ENCODE measurements at regions not wholly inside any gene's neighbourhood (a gene's known extent, or its start where the extent isn't known, plus 50 kb on each side); places are given as distances from the start of the nearest gene placed in this dataset.
"Not testable (repeated sequence)": the region's sequence is repeated elsewhere in the genome, so short reads cannot be mapped to it uniquely, and the experiment has no call there.

DNA sequence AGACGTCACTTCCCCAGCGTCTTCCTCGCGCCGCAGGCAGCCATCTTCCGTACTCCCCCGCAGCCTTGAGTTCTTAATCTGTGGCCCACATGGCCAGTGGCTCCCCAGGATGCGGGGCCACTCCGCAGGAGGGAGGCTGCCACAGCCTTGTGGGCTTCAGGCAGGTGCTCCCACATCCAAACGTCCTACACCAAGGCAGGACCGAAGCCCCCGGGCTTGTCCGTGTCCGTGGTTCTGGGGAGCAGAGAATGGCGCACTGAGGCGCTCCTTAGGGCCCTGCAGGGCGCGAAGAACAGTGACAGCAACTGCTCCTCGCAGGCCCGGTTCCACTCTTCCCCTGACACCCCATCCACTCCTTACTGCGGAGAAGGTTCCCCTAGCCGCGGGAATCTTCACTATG, 755.8 kb downstream of the PRIM2 start:
- ChIA-PET CTCF (no interaction called here), POLR2A (no interaction called here)
- no peak for DNase-seq (ENCODE audit: extremely low spot score)
- no peak for TF ChIP-seq TARDBP (IDR thresholded peaks at IDR 0.05)
- TF ChIP-seq NFRKB (IDR thresholded peaks at IDR 0.05) = no peak
- no peak for TF ChIP-seq FOXA1 (IDR thresholded peaks at IDR 0.05)
- no peak for TF ChIP-seq BHLHE40 (IDR thresholded peaks at IDR 0.05; ENCODE audit: borderline replicate concordance)
- no peak for TF ChIP-seq SUZ12 (IDR thresholded peaks at IDR 0.05)
- TF ChIP-seq ZNF384 (IDR thresholded peaks at IDR 0.05) = no peak
- no peak for TF ChIP-seq LEF1 (IDR thresholded peaks at IDR 0.05; ENCODE audit: borderline replicate concordance)
- TF ChIP-seq PKNOX1 (IDR thresholded peaks at IDR 0.05) = no peak
- no peak for TF ChIP-seq HDGF (IDR thresholded peaks at IDR 0.05; ENCODE audit: borderline replicate concordance)
- no peak for TF ChIP-seq FOXK2 (IDR thresholded peaks at IDR 0.05)
- no peak for TF ChIP-seq L3MBTL2 (conservative IDR thresholded peaks at IDR 0.05)
- no peak for TF ChIP-seq ARNT (IDR thresholded peaks at IDR 0.05)
- TF ChIP-seq CTBP1 (IDR thresholded peaks at IDR 0.05; ENCODE audit: borderline replicate concordance) = no peak

GRCh38 chr6:58090067-58090466, 772.6 kb downstream of the PRIM2 start:
- POLR2A ChIA-PET; DNase-seq (ENCODE audit: extremely low spot score); CTCF ChIA-PET: not testable (repeated sequence)

- CTCF ChIA-PET = not testable (repeated sequence)
These were observed 779.8 kb downstream of the PRIM2 start for GRCh38 chr6:58097251-58097650.

GRCh38 chr6:58113960-58114359, 796.5 kb downstream of the PRIM2 start:
- TF ChIP-seq BHLHE40 (IDR thresholded peaks at IDR 0.05; ENCODE audit: borderline replicate concordance) (no peak), ZNF384 (IDR thresholded peaks at IDR 0.05) (no peak), ELF4 (IDR thresholded peaks at IDR 0.05) (no peak), PKNOX1 (IDR thresholded peaks at IDR 0.05) (peak; percentile 80), ARNT (IDR thresholded peaks at IDR 0.05) (peak; percentile 82), L3MBTL2 (conservative IDR thresholded peaks at IDR 0.05) (no peak)
- POLR2A ChIA-PET = no interaction called here
- CTCF ChIA-PET = no interaction called here
- DNase-seq (ENCODE audit: extremely low spot score) = peak; percentile 10

More at GRCh38 chr6:58097251-58097650, 779.8 kb downstream of the PRIM2 start:
- POLR2A ChIA-PET; DNase-seq (ENCODE audit: extremely low spot score): not testable (repeated sequence)

- CTCF ChIA-PET; DNase-seq (ENCODE audit: extremely low spot score); POLR2A ChIA-PET: not testable (repeated sequence)
These were observed 799.7 kb downstream of the PRIM2 start for GRCh38 chr6:58117162-58117561.

DNA sequence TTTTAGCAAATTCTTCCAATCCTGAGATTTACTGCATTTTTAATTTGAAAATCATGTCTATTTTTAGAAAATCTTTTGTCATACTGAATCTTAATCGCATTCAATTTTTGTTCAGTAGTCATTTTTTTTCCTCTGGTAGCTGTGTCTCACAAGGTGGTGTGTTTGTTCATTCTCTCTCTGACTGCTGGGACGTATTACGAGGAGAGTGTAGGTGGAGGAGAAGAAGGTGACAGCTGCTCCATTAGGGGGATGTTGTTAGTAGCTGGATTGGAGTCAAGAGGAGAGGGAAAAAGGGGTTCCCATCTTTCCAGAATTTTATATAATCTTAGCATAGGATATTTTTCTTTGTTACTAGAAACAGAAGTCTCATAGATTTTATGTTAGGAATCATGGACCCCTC, 804.2 kb downstream of the PRIM2 start:
- POLR2A ChIA-PET; CTCF ChIA-PET; DNase-seq (ENCODE audit: extremely low spot score): not testable (repeated sequence)

GRCh38 chr6:58123770-58124169, 806.3 kb downstream of the PRIM2 start:
- CTCF ChIA-PET; POLR2A ChIA-PET; DNase-seq (ENCODE audit: extremely low spot score): not testable (repeated sequence)

- DNase-seq (ENCODE audit: extremely low spot score); CTCF ChIA-PET; POLR2A ChIA-PET: not testable (repeated sequence)
These were observed 811.1 kb downstream of the PRIM2 start for GRCh38 chr6:58128549-58128948.

GRCh38 chr6:58129098-58129497, 811.7 kb downstream of the PRIM2 start:
- POLR2A ChIA-PET; DNase-seq (ENCODE audit: extremely low spot score); CTCF ChIA-PET: not testable (repeated sequence)

- CTCF ChIA-PET; POLR2A ChIA-PET; DNase-seq (ENCODE audit: extremely low spot score): not testable (repeated sequence)
These were observed 822.3 kb downstream of the PRIM2 start for GRCh38 chr6:58139746-58140145.

GRCh38 chr6:58171025-58171424, 853.6 kb downstream of the PRIM2 start:
- CTCF ChIA-PET; DNase-seq (ENCODE audit: extremely low spot score); POLR2A ChIA-PET: not testable (repeated sequence)

- DNase-seq (ENCODE audit: extremely low spot score); CTCF ChIA-PET; POLR2A ChIA-PET: not testable (repeated sequence)
These were observed 864.2 kb downstream of the PRIM2 start for GRCh38 chr6:58181557-58182065.

DNA sequence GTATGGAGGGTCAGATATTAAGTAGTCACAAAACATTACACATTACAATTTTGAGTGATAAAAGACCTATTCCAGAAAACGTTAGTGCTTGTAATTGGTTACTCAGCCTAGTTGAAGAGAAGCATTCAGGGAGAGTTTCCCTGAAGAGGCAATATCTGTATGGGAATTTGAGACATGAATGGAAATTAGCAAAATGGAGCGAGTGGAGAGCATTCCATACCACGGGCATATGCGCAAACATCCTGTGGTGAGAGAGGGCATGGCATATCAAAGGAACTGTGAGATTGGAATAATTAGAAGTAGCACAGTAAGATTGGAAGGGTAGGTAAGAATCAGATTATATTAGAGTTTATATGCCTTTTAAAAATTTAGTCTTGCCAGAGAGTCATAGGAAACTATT, 867.9 kb downstream of the PRIM2 start:
- DNase-seq (ENCODE audit: extremely low spot score); POLR2A ChIA-PET; CTCF ChIA-PET: not testable (repeated sequence)

GRCh38 chr6:58193209-58193608, 875.8 kb downstream of the PRIM2 start:
- DNase-seq (ENCODE audit: extremely low spot score); CTCF ChIA-PET: not testable (repeated sequence)

More at GRCh38 chr6:58193209-58193608, 875.8 kb downstream of the PRIM2 start:
- POLR2A ChIA-PET = not testable (repeated sequence)

Measured in HEK293T (cell line).